ENCODE measurements at regions not wholly inside any gene's neighbourhood (a gene's known extent, or its start where the extent isn't known, plus 50 kb on each side); places are given as distances from the start of the nearest gene placed in this dataset.

DNA sequence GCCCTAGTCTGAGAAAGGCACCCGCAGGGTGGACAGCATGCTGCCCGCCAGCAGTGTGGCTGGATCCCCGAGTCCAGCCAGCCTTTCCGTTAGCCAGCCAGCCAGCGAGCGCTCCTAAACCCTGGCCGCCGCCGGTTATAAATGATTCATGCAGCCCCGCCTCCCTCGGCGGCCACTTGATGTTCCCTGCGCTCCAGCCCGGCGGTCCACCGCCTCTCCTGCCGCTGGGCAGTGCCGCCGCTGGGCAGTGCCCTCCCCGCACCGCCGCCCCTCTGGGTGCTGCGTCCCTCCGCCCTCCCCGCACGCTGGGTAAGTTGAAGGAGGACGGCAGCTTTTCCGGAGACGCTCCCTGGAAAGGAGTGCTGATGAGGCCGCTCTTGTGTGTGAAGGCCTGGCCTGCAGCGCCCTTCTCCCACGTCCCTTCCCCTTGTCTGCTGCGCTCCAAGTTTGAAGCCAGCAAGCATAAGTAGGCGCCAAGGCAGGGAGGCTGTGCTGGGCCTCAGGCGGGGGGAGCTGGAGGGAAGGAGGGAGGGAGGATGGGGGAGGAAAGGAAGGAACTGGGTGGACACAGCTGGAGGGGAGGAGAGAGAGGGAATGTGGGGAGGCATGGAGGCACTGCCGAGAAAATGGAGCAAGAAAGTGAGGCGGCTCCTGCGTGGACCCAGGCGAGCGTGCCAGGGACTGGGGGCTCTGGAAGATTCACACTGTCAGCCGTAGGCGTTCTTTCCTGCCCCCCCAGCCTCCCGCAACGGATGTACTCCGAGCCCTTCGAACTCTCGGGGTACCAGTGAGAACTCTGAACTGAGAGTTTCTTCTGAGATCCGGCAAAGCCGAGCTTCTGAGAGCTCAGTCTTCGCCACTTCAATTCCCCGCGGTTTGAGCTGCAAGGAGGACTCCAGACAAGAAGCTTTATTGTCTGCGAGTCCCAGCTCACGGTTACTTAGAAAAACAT is 131.9 kb downstream of the GLI2 start:
- DNase-seq = no peak

DNA sequence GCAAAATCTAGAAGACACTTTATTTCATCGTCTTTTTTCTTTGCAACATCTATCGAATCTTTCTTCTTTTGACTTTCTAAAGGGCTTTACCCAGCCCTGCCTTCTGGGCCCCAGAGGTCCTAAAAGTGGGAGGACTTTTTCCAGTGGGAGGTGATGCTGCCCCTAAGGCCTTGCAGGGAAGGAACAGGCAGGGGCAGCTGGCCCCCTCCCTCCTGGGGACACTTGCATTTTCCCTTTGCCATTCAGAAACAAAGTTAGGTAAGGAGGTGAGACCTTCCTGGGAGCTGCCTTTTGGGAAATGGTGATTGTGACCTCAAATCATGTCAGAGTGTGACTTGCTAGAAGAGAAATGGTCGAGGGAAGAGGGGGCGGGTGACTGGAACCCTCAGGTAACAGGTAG is 132.7 kb downstream of the GLI2 start:
- DNase-seq = no peak

DNA sequence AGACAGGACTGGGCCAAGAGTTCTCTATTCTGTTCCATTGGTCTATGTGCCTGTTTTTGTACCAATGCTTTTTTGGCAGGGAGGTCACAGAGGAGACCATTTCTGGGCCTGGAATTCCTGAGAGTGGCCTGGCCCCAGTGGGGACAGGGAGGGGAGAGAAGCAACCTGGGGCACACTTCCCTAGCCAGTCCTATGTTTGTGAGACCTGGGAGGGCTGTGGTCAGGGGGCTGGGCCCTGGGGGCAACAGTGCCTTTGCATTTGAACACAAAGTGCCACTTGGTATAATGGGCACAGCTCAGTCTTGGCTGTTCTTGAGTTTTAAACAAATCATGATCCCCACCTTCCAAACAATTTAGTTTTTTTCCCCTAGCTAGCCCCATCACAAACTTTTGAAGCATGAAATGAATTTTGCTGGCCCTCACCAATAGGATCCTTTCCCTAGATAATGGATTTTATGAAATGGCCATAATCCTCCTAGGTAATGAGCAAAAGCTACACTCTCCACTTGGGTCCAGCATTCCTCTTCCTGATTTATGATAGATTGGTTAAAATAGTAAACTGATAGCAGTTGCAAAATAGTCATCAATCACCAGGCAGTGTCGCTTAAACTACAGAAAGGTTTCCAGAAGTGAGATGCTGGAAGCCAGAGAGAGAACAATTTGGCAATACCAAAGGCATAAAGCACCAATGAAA is 133.5 kb downstream of the GLI2 start:
- DNase-seq = no peak

DNA sequence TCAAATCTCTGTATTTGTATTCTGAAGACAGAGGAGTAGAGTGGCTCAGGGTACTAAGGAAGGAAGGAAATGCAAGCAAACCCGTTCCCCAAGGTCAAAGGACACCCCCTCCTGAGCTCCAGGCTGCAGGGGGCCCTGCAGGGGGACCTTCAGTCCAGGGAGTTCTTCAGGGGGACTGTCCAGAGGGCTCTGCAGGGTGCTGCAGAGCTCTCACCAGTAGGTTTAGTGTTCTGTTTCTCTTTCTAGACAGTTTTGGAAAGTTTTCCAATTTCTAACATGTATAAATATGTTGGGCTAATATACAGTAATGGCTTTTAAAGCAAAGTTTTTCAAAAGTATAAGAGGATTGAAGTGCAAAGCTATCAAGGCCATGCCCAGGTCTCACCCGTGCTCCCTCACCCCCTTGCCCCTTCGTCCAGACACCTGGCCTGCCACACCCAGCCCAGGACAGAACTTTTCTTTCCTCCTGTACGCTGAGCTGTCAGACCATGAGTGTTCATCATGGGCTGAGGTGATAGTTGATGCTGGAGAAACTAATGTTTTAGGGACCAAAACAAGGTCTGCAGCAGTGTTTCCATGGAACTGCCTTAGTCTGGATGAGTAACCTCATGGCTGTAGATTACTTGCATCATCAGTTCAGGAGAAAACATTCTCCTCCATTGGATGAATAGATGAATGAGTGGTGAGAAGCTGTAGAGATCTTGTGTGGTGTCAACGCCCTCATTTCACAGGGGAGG is 134.2 kb downstream of the GLI2 start:
- DNase-seq = no peak

DNA sequence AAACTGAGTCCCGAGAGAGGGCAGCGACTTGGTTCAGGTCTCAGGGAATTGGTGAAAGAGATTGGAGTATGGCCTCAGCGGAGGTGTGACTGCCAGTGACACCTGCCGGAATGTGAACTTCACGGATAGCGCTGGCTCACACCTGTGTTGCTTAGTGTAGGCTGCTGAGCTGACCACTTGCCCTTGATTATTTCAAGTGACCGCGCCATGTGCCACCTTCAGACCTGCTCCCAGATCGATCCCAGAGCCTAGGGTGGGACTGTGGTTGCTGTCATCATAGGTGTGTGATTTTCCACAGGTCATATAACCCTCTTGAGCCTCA is 134.8 kb downstream of the GLI2 start:
- no peak for DNase-seq

DNA sequence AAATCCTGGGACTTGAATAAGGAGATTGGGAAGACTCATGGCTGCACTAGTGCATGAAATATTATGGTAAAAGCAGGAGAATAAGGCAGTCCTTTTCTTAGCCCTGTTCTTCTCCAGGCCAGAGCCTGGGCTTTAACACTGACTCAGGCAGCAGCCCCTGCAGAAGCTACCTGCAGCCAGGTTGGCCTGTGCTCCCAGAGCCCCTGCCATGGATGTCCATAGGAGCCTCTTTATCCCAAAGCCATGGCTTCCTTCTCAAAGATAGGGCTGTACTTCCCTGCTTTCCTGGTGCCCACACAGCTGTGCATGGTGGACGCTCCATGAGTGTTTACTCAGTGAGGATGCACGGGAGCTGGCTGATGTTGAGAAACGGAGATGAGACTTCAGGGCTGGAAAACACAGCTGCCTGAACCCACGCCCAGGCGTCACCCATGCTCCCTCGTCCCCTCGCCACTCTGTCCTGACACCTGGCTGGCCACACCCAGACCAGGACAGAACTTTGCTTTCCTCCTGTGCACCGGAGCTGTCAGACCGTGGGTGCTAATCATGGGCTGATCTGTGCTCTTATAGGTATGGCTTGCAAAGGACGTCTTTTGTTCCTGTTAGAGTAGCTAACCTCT is 135.5 kb downstream of the GLI2 start:
- DNase-seq = no peak

- no peak for DNase-seq
These were observed 136.4 kb downstream of the GLI2 start for GRCh38 chr2:120871881-120872620.

DNA sequence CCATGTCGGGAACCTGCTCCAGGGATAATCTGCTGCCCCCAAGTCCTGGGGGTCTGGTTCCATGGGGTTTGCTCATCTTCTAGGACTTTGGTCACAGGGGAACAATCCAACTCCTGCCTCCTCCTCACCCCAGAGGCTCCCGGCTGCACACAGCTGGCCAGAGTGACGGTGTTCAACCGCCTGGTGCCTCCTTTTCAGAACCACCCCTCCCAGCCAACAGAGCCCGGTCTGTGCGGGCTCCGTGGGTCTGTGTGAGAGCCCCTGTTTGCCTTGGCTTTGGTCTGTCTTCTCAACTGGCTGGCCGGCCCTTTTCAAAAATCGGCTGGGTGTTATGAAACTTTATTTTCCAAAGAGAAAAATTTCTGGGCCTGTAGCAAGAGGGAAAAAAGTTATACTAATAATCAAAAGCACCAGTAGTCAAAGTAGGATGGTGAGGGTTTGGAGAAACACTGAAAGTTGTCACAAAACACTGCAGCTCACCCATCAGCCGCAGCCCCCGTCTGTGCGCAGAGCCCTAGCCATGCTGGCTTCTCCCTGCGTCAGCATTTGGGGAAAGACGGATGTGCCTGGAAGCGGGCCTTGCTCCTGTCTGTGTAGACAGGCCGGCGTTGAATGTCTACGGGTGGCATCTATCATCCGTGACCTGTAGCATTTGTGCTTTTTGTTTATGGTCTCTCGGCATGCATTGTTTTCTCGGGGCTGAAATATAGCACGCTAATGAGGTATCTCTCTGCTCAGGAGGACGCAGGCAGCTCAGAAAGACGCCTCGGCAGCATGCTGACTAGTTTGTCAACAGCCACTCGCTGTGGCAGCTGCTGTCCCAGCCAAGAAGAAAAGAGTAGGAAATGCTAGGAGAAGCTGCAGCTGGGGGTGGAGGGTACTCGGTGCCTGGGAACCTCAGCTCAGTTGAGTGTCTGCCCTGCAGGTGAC is 138.6 kb downstream of the GLI2 start:
- DNase-seq = no peak

DNA sequence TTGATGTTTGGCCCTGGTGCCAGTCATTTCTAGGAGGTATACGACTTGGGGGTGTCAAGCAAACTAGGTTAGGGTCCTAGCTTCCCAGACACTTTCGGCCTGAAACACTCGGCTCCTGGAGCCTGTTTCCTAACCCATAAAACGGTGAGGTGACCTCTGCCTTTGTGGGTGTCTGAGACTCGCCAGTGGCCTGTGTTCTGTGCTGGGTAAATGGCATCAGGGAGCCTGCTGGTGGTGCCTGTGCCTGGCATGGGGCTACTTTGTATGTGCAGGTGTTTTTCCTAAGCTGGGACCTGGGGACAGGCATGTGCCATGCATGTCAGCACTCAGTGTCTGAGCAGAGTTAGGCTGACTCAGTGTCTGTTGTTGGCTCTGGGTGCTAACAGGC is 139.2 kb downstream of the GLI2 start:
- no peak for DNase-seq

GRCh38 chr2:120875431-120875830 is 139.8 kb downstream of the GLI2 start:
- DNase-seq = no peak

DNA sequence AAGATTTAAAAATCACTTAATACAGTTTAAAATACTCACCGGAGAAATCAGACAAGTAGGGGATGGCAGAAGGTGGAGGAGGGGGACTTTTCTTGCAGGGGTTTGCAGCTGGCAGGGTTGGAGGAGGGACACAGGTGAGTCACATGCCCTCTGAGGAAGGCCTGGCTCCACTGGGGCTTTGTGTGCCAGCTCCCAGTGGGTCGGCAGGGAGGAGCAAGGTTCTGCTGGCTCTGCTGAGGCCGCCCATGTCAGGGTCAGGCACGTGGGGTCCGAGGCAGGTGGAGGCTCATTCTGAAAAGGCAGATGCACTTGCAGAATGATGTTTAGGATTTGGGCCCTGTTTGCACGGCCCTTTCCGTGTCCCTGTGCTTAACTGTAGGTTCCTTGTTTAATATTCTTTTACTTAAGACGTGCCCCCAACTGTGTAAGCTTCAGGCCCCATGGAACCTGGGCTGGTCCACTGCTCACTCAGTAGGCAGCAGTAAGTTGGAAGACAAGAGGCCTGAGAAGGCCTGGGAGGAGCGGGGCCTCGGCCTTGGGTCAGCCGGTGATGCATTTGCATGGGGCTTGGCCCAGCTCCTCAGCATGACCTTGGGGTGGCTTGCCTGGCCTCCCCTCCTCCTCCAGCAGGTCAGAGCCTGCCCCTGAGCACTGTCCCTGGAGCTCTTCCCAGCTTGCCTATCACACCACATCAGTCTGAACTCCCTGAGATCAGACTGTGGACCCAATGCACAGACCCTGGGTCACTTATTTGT is 141.0 kb downstream of the GLI2 start:
- DNase-seq = no peak

- no peak for DNase-seq
These were observed 141.7 kb downstream of the GLI2 start for GRCh38 chr2:120877409-120877808.

- no peak for DNase-seq
These were observed 143.3 kb downstream of the GLI2 start for GRCh38 chr2:120878970-120879369.

DNA sequence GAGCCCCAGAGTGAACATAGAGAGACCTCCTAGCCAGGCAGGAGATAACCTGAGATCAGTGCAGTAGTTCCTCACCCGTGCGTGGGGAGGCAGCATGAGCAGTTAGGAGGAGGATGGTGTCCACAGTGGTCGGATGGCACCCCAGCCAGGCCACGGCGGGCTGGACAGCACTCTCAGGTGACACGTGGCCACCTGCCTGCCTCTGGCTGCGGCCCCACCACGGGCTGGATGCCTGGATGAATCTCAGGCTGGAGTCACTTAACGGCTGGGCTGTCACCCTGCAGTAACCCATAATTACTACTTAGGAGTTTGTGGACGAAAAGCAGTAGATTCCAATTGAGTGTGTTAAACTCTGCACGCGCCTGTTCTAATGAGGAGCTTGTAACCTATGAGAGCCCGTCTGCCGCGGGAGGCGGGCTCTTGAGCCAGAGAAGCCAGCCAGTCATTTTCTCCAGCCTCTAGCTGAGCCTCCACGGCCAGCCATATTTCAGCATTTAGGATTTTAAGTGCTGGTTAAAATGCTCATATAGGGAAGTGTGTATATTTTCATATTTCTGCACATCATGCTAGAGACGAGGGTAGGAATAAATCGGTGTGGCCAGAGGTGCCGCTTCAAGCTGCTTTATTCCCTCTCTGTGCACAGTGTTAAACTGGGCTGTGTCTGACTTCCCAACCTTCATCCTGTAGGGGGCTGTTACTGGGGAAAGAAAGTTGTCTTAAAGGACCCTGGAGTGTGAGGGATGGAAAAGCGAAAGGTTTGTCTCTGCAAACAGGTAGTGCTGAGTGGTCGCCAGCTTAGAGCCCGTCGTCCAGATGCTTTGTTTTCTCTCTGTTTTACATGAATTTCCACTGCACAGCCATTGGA is 144.0 kb downstream of the GLI2 start:
- no peak for DNase-seq

DNA sequence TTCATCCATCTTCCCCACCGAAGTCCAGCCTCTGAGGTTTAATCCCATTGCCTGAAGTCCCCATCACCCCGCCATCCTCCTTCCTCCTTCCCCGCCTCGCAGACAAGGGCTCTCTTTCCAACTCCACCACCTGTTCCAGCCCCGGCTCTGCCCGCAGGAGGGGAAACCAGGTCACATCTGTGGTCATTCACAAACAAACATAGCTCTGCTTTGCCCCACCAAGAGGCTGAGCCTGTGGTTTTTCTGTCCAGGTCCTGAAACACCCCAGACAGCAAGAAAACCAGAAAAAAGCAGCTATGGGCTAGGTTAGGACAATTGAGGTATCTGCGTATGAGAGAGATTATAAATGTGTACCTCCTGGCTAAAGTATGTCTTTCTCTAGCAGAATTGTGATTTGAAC is 144.7 kb downstream of the GLI2 start:
- no peak for DNase-seq

DNA sequence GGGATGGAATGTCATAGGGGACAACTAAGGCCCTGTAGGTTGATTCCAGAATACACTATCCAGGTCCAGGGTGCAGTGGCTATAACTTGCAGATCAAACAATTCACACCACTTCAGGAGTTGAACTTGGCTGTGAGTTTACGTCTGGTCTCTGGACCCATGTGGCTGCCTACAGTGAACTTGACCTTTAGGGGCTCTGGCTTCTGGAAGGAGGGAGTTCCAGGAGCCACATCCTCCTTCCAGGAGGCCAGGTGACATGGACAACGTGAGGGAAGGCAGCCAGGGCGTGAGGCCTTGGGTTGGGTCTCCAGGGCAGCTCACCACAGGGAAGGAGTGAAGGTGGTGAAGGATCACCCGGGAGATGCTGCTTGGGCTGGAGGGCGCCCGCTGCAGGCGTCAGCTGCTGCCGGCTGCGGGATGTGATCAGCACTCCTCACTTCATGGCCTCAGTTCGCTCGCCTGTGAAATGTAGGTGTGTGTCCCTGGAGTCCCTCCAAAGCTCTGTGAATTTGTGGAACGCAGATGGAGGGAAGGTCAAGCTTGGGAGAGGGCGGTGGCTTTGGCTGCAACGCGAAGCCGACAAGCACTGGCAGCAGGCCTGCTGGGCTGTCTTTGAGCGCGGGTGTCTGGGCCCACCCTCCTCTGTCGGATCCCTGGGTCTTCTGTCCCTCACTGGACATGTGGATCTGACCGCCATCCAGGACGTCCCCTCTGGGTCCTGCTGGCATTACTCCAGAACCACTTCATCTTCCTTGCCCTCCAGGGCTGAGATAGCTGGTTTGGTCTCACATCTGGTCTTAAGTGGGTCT is 146.5 kb downstream of the GLI2 start:
- no peak for DNase-seq

- no peak for DNase-seq
These were observed 148.2 kb downstream of the GLI2 start for GRCh38 chr2:120883607-120884440.

All from NCI-H1048 (cell line).